HepG2 (cell line): ENCODE measurements at regions not wholly inside any gene's neighbourhood (a gene's known extent, or its start where the extent isn't known, plus 50 kb on each side); places are given as distances from the start of the nearest gene placed in this dataset.
"Not testable (repeated sequence)": the region's sequence is repeated elsewhere in the genome, so short reads cannot be mapped to it uniquely, and the experiment has no call there.

Source experiments
- ATAC-seq: fragments of 200-7000 bp; cut with Tn5 transposase; 3 replicates; pipeline ENCODE4 v1.9.1; 2020; ENCODE audit warnings: mild to moderate bottlenecking, moderate library complexity
- BruUV-seq: library from RNA; stranded (reverse); fragments of 400-500 nt; replicated peaks from 2 replicates; lab custom pipeline; 2021; lab: Mats Ljungman, UMichigan
- CTCF ChIA-PET: fragments of 300-600 bp; formaldehyde crosslinking; extraction: SDS; loops from one replicate; lab custom pipeline; 2021; ENCODE audit warnings: low total read pairs, inconsistent platforms, low intra/inter-chr PET ratio; lab: Yijun Ruan, JAX
- POLR2A ChIA-PET: fragments of 350-600 bp; sonication (Branson Sonifier 250); formaldehyde crosslinking; loops from one replicate; lab custom pipeline; 2020; ENCODE audit warnings: antibody characterized with exemption, inconsistent platforms; lab: Yijun Ruan, JAX
- DNase-seq: peaks from one replicate; pipeline ENCODE4 v3.0.0-alpha.2; 2015; ENCODE audit warnings: low spot score
- FAIRE-seq: peaks from 3 replicates; lab custom pipeline; 2011; peaks lifted over from hg19 to GRCh38; lab: Jason Lieb, UNC
- H2AFZ ChIP-seq: one replicate; pipeline ENCODE4 v1.6.1; 2011; ENCODE audit warnings: low read length, inconsistent platforms
- H3K27ac ChIP-seq: fragments of 300-600 bp; 3 replicates; pipeline ENCODE4 v1.8.0; 2011; ENCODE audit warnings: mixed run types, mild to moderate bottlenecking, mixed read lengths, low read length, inconsistent platforms; ENCODE audit not compliant: insufficient read depth; ENCODE audit errors: extremely low read length
- H3K27me3 ChIP-seq, 2 experiments: fragments of 200-600 bp in 1 of 2; 2 replicates in 1 of 2; 3 replicates in 1 of 2; pipeline versions ENCODE4 v1.6.0 to v1.8.0; 2011; ENCODE audit warnings: low read length in 2 of 2, mild to moderate bottlenecking in 2 of 2, moderate library complexity in 2 of 2, inconsistent platforms in 1 of 2; ENCODE audit not compliant: insufficient read depth in 2 of 2, control insufficient read depth in 1 of 2
- H3K36me3 ChIP-seq, 2 experiments: fragments of 200-600 bp in 1 of 2; replicated peaks in 1 of 2; 2 replicates in 1 of 2; 3 replicates in 1 of 2; pipeline versions ENCODE4 v1.5.1 to v1.8.0; 2011; ENCODE audit warnings: low read length in 2 of 2, inconsistent platforms in 1 of 2; ENCODE audit not compliant: insufficient read depth in 2 of 2, control insufficient read depth in 1 of 2
- H3K4me1 ChIP-seq: 2 replicates; pipeline ENCODE4 v1.5.1; 2012; ENCODE audit warnings: low read length, inconsistent platforms; ENCODE audit not compliant: insufficient read depth
- H3K4me2 ChIP-seq: 2 replicates; pipeline ENCODE4 v1.6.0; 2011; ENCODE audit warnings: low read depth, low read length, inconsistent platforms
- H3K4me3 ChIP-seq, 3 experiments: fragments of 200-600 bp in 1 of 3; sonication (generic), shearing (Covaris generic) in 1 of 3; replicated peaks in 1 of 3; 2 replicates each; pipeline ENCODE4 v1.5.1; 2011 to 2016; ENCODE audit warnings: low read length in 3 of 3, inconsistent platforms in 2 of 3, low read depth in 2 of 3, mild to moderate bottlenecking in 2 of 3, control low read depth in 1 of 3, mixed read lengths in 1 of 3; ENCODE audit not compliant: insufficient read depth in 1 of 3
- H3K79me2 ChIP-seq: one replicate; pipeline ENCODE4 v1.6.1; 2011; ENCODE audit warnings: low read length, inconsistent platforms; ENCODE audit not compliant: insufficient read depth
- H3K9ac ChIP-seq: 2 replicates; pipeline ENCODE4 v1.6.0; 2011; ENCODE audit warnings: mild to moderate bottlenecking, low read depth, low read length, inconsistent platforms; ENCODE audit not compliant: insufficient read depth
- H3K9me3 ChIP-seq: 2 replicates; pipeline ENCODE4 v1.5.1; 2012; ENCODE audit warnings: mild to moderate bottlenecking, low read length
- H4K20me1 ChIP-seq: 2 replicates; pipeline ENCODE4 v1.6.0; 2011; ENCODE audit warnings: inconsistent platforms, mild to moderate bottlenecking, low read length, moderate library complexity; ENCODE audit not compliant: insufficient read depth
- CEBPB ChIP-seq: IDR thresholded peaks from 2 replicates; pipeline ENCODE4 v1.6.1; 2011; ENCODE audit warnings: low read depth, low read length, improper control_type of control experiment, borderline replicate concordance
- FOXA1 ChIP-seq, 2 experiments: fragments of 450-650 bp in 1 of 2; sonication (generic) in 1 of 2; formaldehyde crosslinking in 1 of 2; IDR thresholded peaks; 2 replicates each; pipeline versions ENCODE4 v1.4.0 to v1.6.1; 2016 to 2020; ENCODE audit warnings: missing genetic modification reagents in 1 of 2
- HDAC6 ChIP-seq: fragments of 200-600 bp; sonication (generic); IDR thresholded peaks from 2 replicates; pipeline ENCODE4 v1.7.0; 2017; ENCODE audit warnings: mild to moderate bottlenecking, antibody characterized with exemption, low read length, low read depth
- HIC2 ChIP-seq: sonication (generic); formaldehyde crosslinking; IDR thresholded peaks from 2 replicates; pipeline ENCODE4 v1.9.0; 2022; ENCODE audit warnings: low read depth, missing genetic modification reagents
- NFE2 ChIP-seq: sonication (generic); formaldehyde crosslinking; IDR thresholded peaks from 2 replicates; pipeline ENCODE4 v1.4.0; 2020; ENCODE audit warnings: missing genetic modification reagents
- PRDM15 ChIP-seq: sonication (generic); formaldehyde crosslinking; IDR thresholded peaks from 2 replicates; pipeline ENCODE4 v1.4.0; 2020; ENCODE audit warnings: missing genetic modification reagents
- TAF1 ChIP-seq: sonication (generic); formaldehyde crosslinking; IDR thresholded peaks from 2 replicates; pipeline ENCODE4 v1.4.0; 2020; ENCODE audit warnings: missing genetic modification reagents
- ZNF562 ChIP-seq: sonication (generic); formaldehyde crosslinking; IDR thresholded peaks from 2 replicates; pipeline ENCODE4 v1.8.0; 2022; ENCODE audit warnings: missing genetic modification reagents, borderline replicate concordance
- WGBS: methylation state at CpG from one replicate; pipeline ENCODE4 v1.1.6; 2017; ENCODE audit warnings: low lambda C conversion rate; 5-methylcytosine and 5-hydroxymethylcytosine counted together
- in situ Hi-C: cut with HindIII; loops from 2 replicates; pipeline ENCODE4 v1.10.0; 2017; ENCODE audit warnings: low pct_unique_long_range_greater_than_20kb; ENCODE audit not compliant: extremely low pct_ligation_motif_present
- intact Hi-C: fragments of 100-400 bp; cut with micrococcal nuclease; formaldehyde crosslinking; loops from one replicate; pipeline ENCODE4 v1.10.0; 2022; ENCODE audit not compliant: unreplicated experiment

GRCh38 chr7:6933954-6934632 lies 108.0 kb upstream of the CCZ1B start:
- H3K27ac ChIP-seq, CTCF ChIA-PET, H2AFZ ChIP-seq, in situ Hi-C loops, POLR2A ChIA-PET, intact Hi-C loops, H4K20me1 ChIP-seq, H3K36me3 ChIP-seq, ATAC-seq, FAIRE-seq, BruUV-seq, DNase-seq, H3K79me2 ChIP-seq, H3K27me3 ChIP-seq, H3K4me2 ChIP-seq, H3K9me3 ChIP-seq, H3K4me3 ChIP-seq, H3K9ac ChIP-seq: not testable (repeated sequence)
- H3K4me1 ChIP-seq, result peaks cover 10% of the 10 kb centered on the region; the same call in 1 of the 2 replicates
- 67% methylated on average over 17 of the region's 17 CpGs for WGBS
- TF ChIP-seq CEBPB, result peak; percentile 81

- Histone ChIP-seq H4K20me1 (no peaks in the 10 kb centered on the region), H3K9me3 (no peaks in the 10 kb centered on the region), H3K9ac (no peak overlapping the region)
- 77% methylated on average over 17 of the region's 21 CpGs for WGBS
- CTCF ChIA-PET, result no interaction called here
- intact Hi-C loops (no loop called here), in situ Hi-C loops (no loop called here)
- POLR2A ChIA-PET, result no interaction called here
- TF ChIP-seq TAF1 (CRISPR knock-in tag), result no peak
- TF ChIP-seq FOXA1 (IDR thresholded peaks at IDR 0.05), result no peak
- no peak for TF ChIP-seq FOXA1 (CRISPR knock-in tag; IDR thresholded peaks at IDR 0.05)
- no peak for TF ChIP-seq NFE2 (CRISPR knock-in tag)
- no peak for TF ChIP-seq ZNF562 (CRISPR knock-in tag)
- no peak for TF ChIP-seq HIC2 (CRISPR knock-in tag)
- TF ChIP-seq PRDM15 (CRISPR knock-in tag), result no peak
- TF ChIP-seq HDAC6, result no peak
- TF ChIP-seq, all 625 proteins: peak for 0
- DNase-seq (no peak), ATAC-seq (no peak), FAIRE-seq (no peak)
- Histone ChIP-seq H3K4me3 (no peak overlapping the region), H3K4me2 (no peak overlapping the region), H3K36me3 (no peaks in the 10 kb centered on the region), H3K27ac (no peak overlapping the region), H2AFZ (no peak overlapping the region), H3K79me2 (no peaks in the 10 kb centered on the region), H3K27me3 (no peaks in the 10 kb centered on the region; a peak in 1 of 5 replicates), H3K4me1 (peaks cover 7% of the 10 kb centered on the region; the same call in 1 of the 2 replicates)
- no TSS peak for BruUV-seq
These were observed 108.9 kb upstream of the CCZ1B start for GRCh38 chr7:6934981-6935380.
